ENCODE measurements at regions not wholly inside any gene's neighbourhood (a gene's known extent, or its start where the extent isn't known, plus 50 kb on each side); places are given as distances from the start of the nearest gene placed in this dataset.
A peak's percentile ranks its signal among the peaks of the same experiment; 100 is the strongest.

DNA sequence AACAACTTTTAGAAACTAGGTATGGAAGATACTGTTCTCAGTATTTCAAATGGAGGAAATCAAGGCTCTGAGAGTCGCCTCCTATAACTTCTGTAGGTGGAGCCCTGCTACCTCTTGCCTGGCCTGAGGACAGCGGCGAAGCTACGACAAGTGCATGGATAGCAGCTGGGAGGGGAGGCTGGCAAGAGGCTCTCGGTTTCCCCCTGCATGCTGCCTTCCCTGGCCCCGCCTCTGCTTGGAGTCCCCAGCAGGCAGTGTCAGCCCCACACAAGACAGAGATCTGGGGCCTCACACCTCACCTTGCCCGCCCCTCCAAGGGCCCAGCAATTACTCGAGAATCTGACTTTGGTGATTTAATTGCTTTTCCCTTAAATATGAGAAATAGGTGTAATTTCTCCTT, 107.6 kb upstream of the POU3F3 start:
- no peak for DNase-seq
- H3K27me3 ChIP-seq (ENCODE audit: control insufficient read depth, insufficient read depth, low read length) = no peaks in the 10 kb centered on the region

GRCh38 chr2:104746858-104747257, 107.1 kb upstream of the POU3F3 start:
- Histone ChIP-seq H3K27me3 (ENCODE audit: control insufficient read depth, insufficient read depth, low read length) (no peaks in the 10 kb centered on the region), H3K4me3 (ENCODE audit: insufficient read depth, low read depth, low read length) (no peak overlapping the region), H3K36me3 (replicated peaks; ENCODE audit: control insufficient read depth, insufficient read depth, low read length) (no peaks in the 10 kb centered on the region)
- DNase-seq = no peak

More for the DNA sequence above, 107.6 kb upstream of the POU3F3 start:
- Histone ChIP-seq H3K36me3 (replicated peaks; ENCODE audit: control insufficient read depth, insufficient read depth, low read length) (no peaks in the 10 kb centered on the region), H3K4me3 (ENCODE audit: insufficient read depth, low read depth, low read length) (no peak overlapping the region)

DNA sequence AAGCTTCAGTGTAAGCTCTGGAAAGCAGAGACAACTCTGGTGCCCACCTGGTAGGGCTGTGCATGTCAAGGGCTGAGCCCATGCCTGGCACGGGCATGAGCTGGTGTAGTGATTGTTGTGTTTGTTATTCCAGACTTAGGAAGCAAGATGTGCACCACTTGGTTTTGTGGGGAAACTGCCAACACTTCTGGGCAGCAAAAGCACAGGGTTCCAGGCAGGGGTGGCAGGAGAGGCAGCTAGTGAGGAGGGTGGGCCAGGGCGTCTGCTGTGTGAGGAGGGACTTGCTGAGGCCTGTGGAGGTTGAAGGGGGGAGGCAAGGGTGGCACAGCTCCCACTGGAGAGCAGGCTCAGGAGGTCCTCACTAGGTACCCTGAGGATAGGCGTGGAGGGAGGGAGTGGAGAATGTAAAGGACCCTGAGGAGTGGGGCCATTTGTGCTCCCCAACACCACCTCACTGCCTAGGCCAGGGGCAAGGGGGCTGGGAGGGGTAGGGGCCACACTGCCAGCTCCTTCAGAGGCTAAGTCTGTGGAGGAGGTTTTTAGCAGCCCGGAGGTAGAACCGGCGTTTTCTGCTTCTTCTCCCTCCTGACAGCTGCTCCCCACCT, 104.0 kb upstream of the POU3F3 start:
- no peak for DNase-seq

GRCh38 chr2:104752504-104752903, 101.4 kb upstream of the POU3F3 start:
- Histone ChIP-seq H3K27me3 (ENCODE audit: control insufficient read depth, insufficient read depth, low read length) (no peaks in the 10 kb centered on the region), H3K4me3 (ENCODE audit: insufficient read depth, low read depth, low read length) (no peak overlapping the region), H3K36me3 (replicated peaks; ENCODE audit: control insufficient read depth, insufficient read depth, low read length) (no peaks in the 10 kb centered on the region)
- no peak for DNase-seq

More for the DNA sequence above, 104.0 kb upstream of the POU3F3 start:
- Histone ChIP-seq H3K36me3 (replicated peaks; ENCODE audit: control insufficient read depth, insufficient read depth, low read length) (no peaks in the 10 kb centered on the region), H3K4me3 (ENCODE audit: insufficient read depth, low read depth, low read length) (no peak overlapping the region), H3K27me3 (ENCODE audit: control insufficient read depth, insufficient read depth, low read length) (no peaks in the 10 kb centered on the region)

DNA sequence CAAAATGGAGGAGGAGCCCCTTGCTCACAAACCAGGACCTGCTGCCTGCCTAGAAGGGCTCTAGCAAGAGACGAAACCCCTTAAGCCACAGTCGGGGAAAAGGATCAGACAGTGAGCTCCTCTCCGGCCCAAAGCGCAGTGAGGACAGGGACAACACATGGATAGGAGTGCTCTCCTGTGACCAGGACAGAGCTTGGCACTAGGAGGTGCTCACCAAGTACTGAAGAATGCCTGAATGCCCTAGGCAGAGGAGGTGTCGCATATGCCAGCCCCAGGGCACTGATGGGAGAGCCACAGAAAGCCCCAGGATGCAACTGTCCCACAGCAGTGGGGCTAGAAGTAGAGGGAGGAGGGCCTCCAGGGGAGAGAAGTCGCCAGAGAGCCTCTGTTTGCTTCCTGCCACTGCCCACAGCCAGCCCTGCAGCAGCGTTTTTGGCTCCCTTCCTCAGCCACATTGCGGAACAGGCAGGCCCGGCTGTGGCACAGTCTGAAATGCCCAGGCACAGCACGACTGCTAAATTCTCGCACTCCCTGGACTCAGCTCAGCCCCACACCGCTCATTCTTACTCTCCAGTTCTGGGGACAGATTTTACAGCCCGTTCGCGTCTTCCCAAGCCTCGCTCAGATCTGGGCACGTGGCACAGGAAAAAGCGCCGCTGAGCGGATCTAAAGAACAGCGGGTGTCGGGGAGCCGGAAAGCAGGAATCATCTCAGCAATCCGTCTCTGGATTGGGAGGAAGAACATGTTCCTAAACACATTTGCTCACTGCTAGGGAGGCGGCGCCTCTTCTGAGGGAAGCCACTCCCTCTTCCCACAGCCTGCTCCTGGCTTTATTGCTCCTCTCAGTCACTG, 98.7 kb upstream of the POU3F3 start:
- Histone ChIP-seq H3K36me3 (replicated peaks; ENCODE audit: control insufficient read depth, insufficient read depth, low read length) (no peaks in the 10 kb centered on the region), H3K27me3 (ENCODE audit: control insufficient read depth, insufficient read depth, low read length) (no peaks in the 10 kb centered on the region), H3K4me3 (ENCODE audit: insufficient read depth, low read depth, low read length) (no peak overlapping the region)
- DNase-seq = no peak

DNA sequence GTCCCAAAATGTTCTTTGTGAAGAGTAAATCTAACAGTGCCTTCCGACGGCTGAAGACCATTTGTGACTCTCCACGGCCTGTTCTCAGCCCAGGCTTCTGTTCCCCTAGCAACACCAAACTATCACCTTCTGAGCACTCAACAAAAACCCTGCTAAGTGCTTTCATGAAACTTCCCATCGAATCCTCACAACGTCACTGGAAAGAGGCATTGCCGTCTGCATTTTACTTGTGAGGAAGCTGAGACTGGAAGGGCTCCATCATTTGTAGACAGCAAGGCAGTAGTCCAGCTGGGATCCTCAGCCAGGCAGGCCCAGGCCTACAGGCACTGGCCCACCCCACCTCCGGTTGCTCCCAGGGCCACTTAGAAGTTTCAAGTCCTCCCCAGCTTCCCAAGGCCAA, 97.8 kb upstream of the POU3F3 start:
- H3K27me3 ChIP-seq (ENCODE audit: control insufficient read depth, insufficient read depth, low read length) = no peaks in the 10 kb centered on the region
- H3K36me3 ChIP-seq (replicated peaks; ENCODE audit: control insufficient read depth, insufficient read depth, low read length) = no peaks in the 10 kb centered on the region
- H3K4me3 ChIP-seq (ENCODE audit: insufficient read depth, low read depth, low read length) = no peak overlapping the region
- DNase-seq = no peak

DNA sequence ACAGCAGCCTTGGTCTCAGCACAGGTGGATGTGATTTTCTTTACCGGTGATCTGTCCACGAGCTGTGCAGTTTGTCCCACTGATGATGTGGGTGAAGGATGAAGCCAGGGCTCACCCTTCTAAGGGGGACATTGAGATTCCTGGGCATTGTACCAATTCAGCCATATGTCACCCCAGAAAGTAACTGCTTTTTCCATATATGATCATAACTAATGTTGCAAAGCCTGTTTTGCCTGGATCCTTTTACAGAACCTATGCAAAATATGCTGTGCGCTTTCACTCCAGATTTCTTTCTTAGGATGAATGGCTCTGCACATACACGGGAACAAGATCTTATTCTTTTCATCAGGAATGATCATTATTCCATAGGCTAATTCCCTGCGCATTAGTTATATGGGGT, 96.9 kb upstream of the POU3F3 start:
- Histone ChIP-seq H3K4me3 (ENCODE audit: insufficient read depth, low read depth, low read length) (no peak overlapping the region), H3K36me3 (replicated peaks; ENCODE audit: control insufficient read depth, insufficient read depth, low read length) (no peaks in the 10 kb centered on the region), H3K27me3 (ENCODE audit: control insufficient read depth, insufficient read depth, low read length) (no peaks in the 10 kb centered on the region)
- DNase-seq = no peak

GRCh38 chr2:104758199-104758620, 95.7 kb upstream of the POU3F3 start:
- no peaks in the 10 kb centered on the region for H3K36me3 ChIP-seq (replicated peaks; ENCODE audit: control insufficient read depth, insufficient read depth, low read length)
- H3K4me3 ChIP-seq (ENCODE audit: insufficient read depth, low read depth, low read length) = no peak overlapping the region
- peak; percentile 84 for DNase-seq
- no peaks in the 10 kb centered on the region for H3K27me3 ChIP-seq (ENCODE audit: control insufficient read depth, insufficient read depth, low read length)

DNA sequence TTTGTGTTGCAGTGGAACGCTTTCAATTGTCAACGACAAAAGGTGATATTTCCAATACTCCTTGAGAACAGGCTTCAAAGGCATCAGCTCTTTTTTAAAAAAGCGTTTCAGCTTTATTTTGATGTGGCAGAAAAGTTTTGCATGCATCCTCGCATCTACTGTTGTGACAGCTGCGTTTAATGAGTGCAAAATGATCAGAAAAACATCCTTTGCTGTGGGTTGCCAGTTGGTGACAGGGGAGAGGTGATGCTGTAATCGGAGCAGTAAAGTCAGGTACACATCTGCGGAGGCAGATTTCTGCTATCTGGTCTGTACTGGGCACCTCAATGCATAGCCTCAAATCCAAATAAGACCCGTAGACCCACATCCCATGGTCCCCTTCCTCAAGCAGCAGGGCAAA, 91.9 kb upstream of the POU3F3 start:
- Histone ChIP-seq H3K36me3 (replicated peaks; ENCODE audit: control insufficient read depth, insufficient read depth, low read length) (no peaks in the 10 kb centered on the region), H3K27me3 (ENCODE audit: control insufficient read depth, insufficient read depth, low read length) (no peaks in the 10 kb centered on the region), H3K4me3 (ENCODE audit: insufficient read depth, low read depth, low read length) (no peak overlapping the region)
- no peak for DNase-seq

DNA sequence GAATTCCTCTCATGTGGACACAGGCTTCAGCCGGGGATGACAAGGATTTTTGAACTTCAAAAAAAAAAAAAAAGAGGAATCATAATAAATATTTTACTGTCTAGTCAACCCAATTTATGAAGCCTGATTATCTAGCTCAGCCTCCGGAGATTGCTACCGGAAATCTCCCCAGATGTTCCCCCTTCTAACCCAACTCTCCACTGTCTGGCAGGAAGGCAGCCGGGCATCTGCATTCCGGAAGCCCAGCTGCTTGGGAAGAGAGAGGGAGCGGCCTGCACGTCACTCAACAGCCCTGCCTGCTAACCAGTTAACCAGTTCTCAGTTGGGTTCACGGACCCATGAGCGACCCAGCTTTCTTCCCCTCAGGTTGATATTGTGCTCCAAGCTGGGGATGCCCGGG, 87.2 kb upstream of the POU3F3 start:
- Histone ChIP-seq H3K4me3 (ENCODE audit: insufficient read depth, low read depth, low read length) (no peak overlapping the region), H3K27me3 (ENCODE audit: control insufficient read depth, insufficient read depth, low read length) (no peaks in the 10 kb centered on the region), H3K36me3 (replicated peaks; ENCODE audit: control insufficient read depth, insufficient read depth, low read length) (no peaks in the 10 kb centered on the region)
- DNase-seq = no peak

GRCh38 chr2:104768694-104769093, 85.2 kb upstream of the POU3F3 start:
- H3K36me3 ChIP-seq (replicated peaks; ENCODE audit: control insufficient read depth, insufficient read depth, low read length) = no peaks in the 10 kb centered on the region
- H3K27me3 ChIP-seq (ENCODE audit: control insufficient read depth, insufficient read depth, low read length) = no peaks in the 10 kb centered on the region
- no peak overlapping the region for H3K4me3 ChIP-seq (ENCODE audit: insufficient read depth, low read depth, low read length)
- DNase-seq = no peak

- Histone ChIP-seq H3K36me3 (replicated peaks; ENCODE audit: control insufficient read depth, insufficient read depth, low read length) (no peaks in the 10 kb centered on the region), H3K4me3 (ENCODE audit: insufficient read depth, low read depth, low read length) (no peak overlapping the region), H3K27me3 (ENCODE audit: control insufficient read depth, insufficient read depth, low read length) (no peaks in the 10 kb centered on the region)
- no peak for DNase-seq
Measured at GRCh38 chr2:104769096-104769495, 84.8 kb upstream of the POU3F3 start.

- no peak for DNase-seq
- no peak overlapping the region for H3K4me3 ChIP-seq (ENCODE audit: insufficient read depth, low read depth, low read length)
- no peaks in the 10 kb centered on the region for H3K27me3 ChIP-seq (ENCODE audit: control insufficient read depth, insufficient read depth, low read length)
- no peaks in the 10 kb centered on the region for H3K36me3 ChIP-seq (replicated peaks; ENCODE audit: control insufficient read depth, insufficient read depth, low read length)
Measured at GRCh38 chr2:104772996-104773395, 80.9 kb upstream of the POU3F3 start.

- H3K4me3 ChIP-seq (ENCODE audit: insufficient read depth, low read depth, low read length) = no peak overlapping the region
- H3K27me3 ChIP-seq (ENCODE audit: control insufficient read depth, insufficient read depth, low read length) = no peaks in the 10 kb centered on the region
- no peak for DNase-seq
- H3K36me3 ChIP-seq (replicated peaks; ENCODE audit: control insufficient read depth, insufficient read depth, low read length) = no peaks in the 10 kb centered on the region
Measured at GRCh38 chr2:104774631-104775030, 79.3 kb upstream of the POU3F3 start.

GRCh38 chr2:104777721-104778120, 76.2 kb upstream of the POU3F3 start:
- DNase-seq = no peak
- no peak overlapping the region for H3K4me3 ChIP-seq (ENCODE audit: insufficient read depth, low read depth, low read length)
- no peaks in the 10 kb centered on the region for H3K36me3 ChIP-seq (replicated peaks; ENCODE audit: control insufficient read depth, insufficient read depth, low read length)
- H3K27me3 ChIP-seq (ENCODE audit: control insufficient read depth, insufficient read depth, low read length) = no peaks in the 10 kb centered on the region
